SHP77 treated with DMSO at 0.1 percent for 48 hours (cell line): ENCODE measurements at regions not wholly inside any gene's neighbourhood (a gene's known extent, or its start where the extent isn't known, plus 50 kb on each side); places are given as distances from the start of the nearest gene placed in this dataset.

Experiments used
- DNase-seq: peaks from one replicate; lab custom pipeline; 2025; lab: John Stamatoyannopoulos, UW

DNA sequence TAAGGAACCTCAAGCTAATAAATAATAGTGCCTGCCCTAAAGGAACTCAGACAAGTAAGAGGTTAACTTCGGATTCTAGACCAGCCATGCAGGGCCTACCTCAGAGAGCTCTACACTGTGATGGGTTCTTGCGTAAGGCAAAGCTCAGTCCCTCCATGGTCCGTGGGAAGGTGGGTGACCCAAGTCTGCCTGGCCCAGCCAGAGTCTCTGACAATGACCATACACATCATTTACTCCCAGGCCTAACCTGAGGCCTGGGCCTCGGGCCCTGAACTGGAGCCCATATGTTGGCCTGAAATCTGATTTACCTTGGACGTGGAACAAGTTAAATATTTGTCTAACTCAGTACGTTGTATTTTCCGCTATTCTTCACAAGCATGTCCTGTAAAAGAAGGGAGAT is 55.1 kb downstream of the TMEM174 start:
- no peak for DNase-seq
